Gastroesophageal sphincter (tissue), 2 donors: ENCODE measurements at regions not wholly inside any gene's neighbourhood (a gene's known extent, or its start where the extent isn't known, plus 50 kb on each side); places are given as distances from the start of the nearest gene placed in this dataset.

ENCODE experiments used
- EP300 ChIP-seq: sonication (generic); formaldehyde crosslinking; IDR thresholded peaks from one replicate; pipeline ENCODE4 v1.6.1; 2017; ENCODE audit warnings: antibody characterized with exemption, mild to moderate bottlenecking
- POLR2AphosphoS5 ChIP-seq: sonication (generic); formaldehyde crosslinking; IDR thresholded peaks from one replicate; pipeline ENCODE4 v1.6.1; 2017; ENCODE audit warnings: antibody characterized with exemption

DNA sequence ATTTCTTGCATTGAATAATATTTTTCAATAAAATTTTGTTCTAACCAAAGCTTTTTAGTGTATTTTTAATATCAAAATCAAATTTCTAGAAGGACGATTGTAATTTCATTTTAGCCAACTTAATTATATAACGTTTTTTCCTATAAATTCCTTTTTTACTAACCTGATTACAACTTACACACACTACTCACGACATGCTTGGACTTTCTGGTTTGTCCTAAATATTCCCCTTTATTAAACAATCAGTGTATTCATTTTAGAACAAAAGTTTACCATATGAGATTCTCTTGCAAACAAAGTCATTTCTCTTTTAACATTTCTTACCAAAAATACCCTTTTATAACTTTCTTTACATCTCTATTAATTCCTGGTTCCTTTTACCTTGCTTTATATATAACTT, 173.7 kb downstream of the PWWP3B start:
- no peak for TF ChIP-seq EP300
- no peak for TF ChIP-seq POLR2AphosphoS5
